ENCODE measurements at regions not wholly inside any gene's neighbourhood (a gene's known extent, or its start where the extent isn't known, plus 50 kb on each side); places are given as distances from the start of the nearest gene placed in this dataset.

DNA sequence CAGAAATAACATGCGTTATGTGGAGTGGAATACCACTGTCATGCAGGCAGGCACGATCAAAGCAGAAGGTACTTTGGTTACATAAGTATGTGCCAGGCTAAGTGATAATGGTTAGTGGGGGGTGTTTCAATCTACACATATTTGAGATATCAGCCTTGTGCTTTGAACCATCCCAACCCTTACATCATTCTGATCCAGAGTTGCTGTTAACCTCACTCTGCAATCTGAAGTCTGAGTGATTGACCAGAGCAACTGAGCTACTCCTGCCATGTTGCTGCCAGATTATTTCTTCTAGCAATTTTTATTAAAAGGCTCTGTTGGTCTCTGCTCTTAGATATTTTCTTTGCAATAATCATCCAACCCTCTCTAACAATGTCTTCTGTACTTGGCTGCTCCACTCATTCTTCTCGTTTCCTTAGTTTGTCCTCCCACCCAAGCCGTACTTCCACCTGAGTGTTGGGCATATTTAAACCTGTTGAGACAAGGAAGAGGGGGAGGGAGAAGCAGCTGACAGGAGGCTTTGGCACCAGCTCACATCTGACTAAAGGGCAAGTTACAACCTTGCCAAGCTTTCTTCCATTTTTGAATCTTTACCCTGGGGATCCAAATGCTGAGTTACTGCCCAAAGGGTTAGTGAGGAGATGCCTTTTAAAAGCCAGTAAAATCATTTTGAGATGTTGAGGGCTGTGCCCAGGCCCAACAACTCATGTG is 114.1 kb upstream of the SESN3 start:
- DNase-seq = no peak

DNA sequence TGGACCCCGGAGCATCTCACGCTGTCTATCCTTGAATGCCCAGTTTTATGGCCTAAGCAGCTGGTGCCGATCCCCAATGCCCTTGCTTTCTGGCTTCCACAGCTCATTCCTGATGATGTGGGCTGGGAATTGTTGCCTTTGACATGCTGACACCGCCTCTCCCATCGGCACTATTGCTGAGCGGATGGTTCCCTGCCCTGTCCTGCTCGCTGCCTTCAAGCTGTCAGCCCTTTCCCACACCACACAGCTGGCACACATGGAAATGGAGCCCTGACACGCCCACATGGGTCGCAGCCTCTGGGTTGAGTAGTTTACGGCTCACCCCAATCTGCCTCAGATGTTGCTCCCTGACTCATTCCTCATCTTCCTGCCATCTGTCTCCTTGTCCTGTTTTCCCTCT is 110.2 kb upstream of the SESN3 start:
- DNase-seq = no peak

- DNase-seq = no peak
Observed at GRCh38 chr11:95339086-95339901, 108.3 kb upstream of the SESN3 start.

DNA sequence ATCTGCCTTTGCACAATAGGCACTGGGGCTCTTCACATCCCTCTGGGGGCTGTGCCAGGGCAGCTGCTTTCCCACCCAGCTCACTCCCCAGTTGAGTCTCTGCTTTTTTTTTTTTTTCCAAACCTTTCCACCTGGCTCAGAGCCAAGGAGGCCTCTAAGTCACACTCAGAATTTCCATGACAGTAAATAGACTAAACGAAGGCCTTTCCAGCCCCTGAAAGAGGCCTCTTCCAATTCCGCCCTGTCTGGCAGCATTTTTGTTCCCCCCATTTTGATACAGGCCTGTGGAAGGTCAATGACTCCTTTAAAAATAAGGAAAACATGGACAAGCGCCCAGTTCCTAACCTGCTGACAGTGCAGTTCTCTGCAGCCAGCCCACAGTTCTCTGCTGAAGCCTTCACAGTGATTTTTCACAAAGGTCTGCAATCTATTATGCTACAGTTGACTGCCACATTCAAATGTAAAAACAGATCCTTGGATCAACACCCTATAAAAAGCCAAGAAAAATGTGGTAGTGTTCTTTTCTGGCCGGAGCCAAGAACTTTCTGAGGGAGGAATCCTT is 107.5 kb upstream of the SESN3 start:
- DNase-seq = no peak

DNA sequence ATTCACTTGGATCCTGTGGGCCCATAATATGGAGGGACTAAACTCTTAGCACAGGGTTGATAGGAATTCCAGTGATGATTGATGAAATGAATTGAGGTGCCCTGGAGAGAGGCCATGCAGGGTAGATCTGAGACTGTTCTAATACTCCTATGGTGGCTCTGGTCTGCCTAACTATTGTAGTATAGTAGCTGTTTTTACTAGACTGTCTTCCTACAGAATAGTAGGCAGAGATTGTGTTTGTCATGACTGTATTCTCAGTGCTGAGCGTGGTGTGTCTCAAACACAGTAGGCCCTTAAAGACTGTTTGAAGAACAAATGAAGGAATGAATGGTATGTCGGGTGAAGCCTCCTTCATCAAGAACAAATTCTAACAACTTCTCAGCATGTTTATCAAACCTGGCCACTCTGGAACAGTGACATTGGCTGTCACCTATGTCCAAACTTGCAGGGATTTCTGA is 107.0 kb upstream of the SESN3 start:
- no peak for DNase-seq

- DNase-seq = peak; percentile 39
Observed at GRCh38 chr11:95337175-95337957, 106.4 kb upstream of the SESN3 start.

GRCh38 chr11:95335989-95336388 is 105.0 kb upstream of the SESN3 start:
- no peak for DNase-seq

DNA sequence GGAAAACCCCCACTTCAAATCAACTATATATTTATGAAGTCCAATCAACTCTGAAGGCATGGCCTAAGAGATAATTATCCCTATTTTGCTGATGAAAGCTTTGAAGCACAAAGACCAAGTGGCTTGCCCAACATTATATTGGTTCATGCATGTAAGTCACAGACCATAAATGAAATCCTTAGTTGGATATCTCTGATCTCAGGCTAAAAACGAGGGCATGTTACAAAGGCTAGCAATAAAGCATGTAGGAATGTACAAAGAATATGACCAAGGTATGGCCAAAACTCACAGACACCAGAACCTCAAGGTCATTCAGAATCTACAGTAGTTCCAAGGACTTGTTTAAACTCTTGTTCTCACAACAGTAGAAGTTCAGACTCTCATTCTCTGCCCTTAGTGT is 100.2 kb upstream of the SESN3 start:
- DNase-seq = no peak

GRCh38 chr11:95330302-95330701 is 99.3 kb upstream of the SESN3 start:
- DNase-seq = no peak

GRCh38 chr11:95327273-95327948 is 96.4 kb upstream of the SESN3 start:
- DNase-seq = no peak

DNA sequence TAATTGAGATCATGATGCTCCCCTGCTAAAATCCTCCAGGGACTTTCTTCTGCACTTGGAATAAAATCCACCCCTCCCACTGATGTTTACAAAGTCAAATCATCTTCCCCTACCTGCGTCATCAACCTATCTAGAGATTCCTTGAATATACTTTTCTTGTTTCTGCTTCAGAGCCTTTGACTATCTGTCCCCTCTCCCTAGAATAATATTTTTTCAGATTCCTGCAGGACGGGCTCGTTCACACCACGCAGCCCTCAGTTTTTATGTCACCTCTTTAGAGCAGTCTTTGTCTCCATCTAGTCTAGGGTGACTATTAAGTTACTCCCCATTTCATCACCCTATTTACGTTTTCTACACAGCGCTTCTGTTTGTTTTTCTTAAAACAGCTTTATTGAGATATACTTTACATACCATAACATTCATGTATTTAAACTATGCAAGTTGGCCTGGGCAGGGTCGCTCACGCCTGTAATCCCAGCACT is 94.8 kb upstream of the SESN3 start:
- no peak for DNase-seq

DNA sequence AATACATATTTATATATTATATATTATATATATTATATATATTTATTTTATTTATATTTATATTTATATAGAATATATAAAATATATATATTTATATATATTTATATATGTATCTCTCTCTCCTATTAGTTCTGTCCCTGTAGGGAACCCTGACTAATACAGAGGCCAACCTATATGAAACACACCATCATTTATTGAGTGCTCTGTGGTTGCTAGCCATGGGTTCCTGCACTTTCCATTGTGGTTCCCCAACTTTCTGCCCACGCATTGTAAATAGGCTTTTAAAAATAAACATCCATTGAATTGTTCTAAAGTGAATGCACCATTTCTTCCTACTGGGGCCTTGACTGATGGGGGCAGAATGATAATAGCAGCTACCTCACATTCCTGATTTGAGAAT is 93.8 kb upstream of the SESN3 start:
- DNase-seq = no peak

DNA sequence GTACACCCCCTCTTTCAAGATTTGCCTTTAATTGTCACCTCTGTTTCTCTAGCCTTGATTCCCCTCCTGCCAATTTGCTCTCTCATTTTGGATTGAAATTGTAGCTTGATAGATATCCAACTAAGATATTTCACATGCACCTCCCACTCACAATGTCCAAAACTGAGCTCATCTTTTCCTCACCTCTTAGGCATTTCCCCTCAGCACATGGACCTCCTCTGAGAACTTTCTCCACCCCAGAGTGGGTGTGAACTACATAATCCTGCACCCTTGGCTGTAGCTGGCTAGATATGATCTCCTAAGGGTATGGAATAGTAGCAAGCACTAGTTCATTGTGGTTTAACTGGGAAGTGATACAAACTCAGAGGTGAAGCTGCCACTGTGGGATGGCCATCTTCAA is 91.5 kb upstream of the SESN3 start:
- no peak for DNase-seq

GRCh38 chr11:95318498-95318897 is 87.5 kb upstream of the SESN3 start:
- no peak for DNase-seq

GRCh38 chr11:95308512-95309035 is 77.6 kb upstream of the SESN3 start:
- DNase-seq = no peak

DNA sequence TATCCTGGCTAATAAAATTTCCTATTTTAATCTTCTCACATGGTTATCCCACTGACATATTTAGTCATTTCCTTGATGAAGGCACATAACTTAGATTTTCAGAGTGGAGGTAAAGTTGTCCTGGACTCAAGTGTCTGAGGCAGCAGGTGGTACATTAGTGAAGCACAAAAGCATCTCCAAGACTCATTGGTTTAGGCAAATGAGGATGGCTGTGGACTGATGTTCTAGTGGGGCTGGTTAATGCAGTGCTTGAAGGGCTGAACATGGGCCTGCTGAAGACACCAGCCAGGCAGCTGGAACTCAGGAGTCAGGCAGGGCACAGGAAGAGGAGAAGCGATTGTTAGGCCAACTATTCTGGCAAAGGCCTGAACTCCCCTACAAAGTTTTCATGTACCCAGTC is 76.3 kb upstream of the SESN3 start:
- no peak for DNase-seq

DNA sequence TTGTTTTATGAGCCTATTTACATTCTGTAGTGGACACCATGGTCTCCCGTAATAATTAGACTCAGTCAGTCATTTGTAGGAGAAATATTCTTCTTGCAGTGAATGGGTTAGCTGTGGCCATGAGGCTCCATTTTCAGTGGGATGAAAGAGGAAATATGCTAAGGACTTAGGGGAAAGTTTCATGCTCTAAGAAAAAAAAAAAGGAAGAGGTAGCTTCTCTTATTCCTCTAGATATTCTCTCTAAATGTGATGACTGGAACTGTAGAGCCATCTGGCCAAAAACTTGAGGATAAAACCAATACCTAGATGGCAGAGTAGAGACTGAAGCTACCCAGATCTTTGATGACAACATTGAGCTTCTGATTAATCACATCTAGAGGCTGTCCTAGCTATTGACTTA is 75.8 kb upstream of the SESN3 start:
- no peak for DNase-seq

DNA sequence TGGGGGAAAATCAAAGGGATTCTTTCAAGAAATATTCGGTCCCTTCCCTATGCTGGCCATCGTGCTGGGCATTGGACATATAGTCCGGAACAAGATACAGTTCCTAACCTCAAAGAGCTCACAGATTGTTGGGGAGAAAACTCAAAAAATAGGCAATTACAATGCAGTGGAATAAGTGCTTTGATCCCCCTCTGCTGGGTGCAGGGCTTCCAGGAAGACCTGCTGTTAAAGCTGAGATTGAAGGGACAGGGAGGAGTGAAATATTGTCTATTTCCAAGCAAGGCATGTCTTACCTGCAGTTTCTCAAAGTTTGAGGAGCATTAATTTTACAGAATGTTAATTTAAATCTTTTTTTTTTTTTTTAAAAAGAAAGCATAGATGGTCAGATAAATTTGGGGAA is 75.1 kb upstream of the SESN3 start:
- no peak for DNase-seq

- no peak for DNase-seq
Observed at GRCh38 chr11:95305705-95306104, 74.7 kb upstream of the SESN3 start.

GRCh38 chr11:95304777-95305176 is 73.8 kb upstream of the SESN3 start:
- DNase-seq = no peak

DNA sequence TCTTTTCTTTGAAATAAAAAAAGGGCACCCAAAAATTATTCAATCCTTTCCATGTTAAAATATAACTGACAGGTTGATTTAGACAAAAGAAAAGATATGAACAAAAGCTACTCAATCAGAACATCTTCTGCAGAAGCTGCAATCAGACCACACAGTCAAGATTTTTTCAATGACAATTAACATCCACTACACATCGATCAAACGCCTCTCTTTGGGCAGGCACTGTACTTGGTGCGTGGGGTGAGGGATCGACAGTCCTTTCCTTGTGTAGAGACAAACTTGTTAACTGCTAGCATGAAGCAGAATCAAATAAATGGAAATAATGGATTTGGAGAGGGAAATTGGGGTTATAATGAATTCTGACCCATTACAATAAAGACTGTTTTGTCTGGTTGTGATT is 71.2 kb upstream of the SESN3 start:
- no peak for DNase-seq

- DNase-seq = no peak
Observed at GRCh38 chr11:95301474-95301873, 70.5 kb upstream of the SESN3 start.
